ENCODE measurements at regions not wholly inside any gene's neighbourhood (a gene's known extent, or its start where the extent isn't known, plus 50 kb on each side); places are given as distances from the start of the nearest gene placed in this dataset.

GRCh38 chr18:25713103-25713502, 361.1 kb upstream of the ZNF521 start:
- TF ChIP-seq POLR2A (IDR thresholded peaks at IDR 0.05) (no peak), CTCF (IDR thresholded peaks at IDR 0.05) (no peak)

Measured in uterus (tissue), 2 donors.